ENCODE measurements at regions not wholly inside any gene's neighbourhood (a gene's known extent, or its start where the extent isn't known, plus 50 kb on each side); places are given as distances from the start of the nearest gene placed in this dataset.
A peak's percentile ranks its signal among the peaks of the same experiment; 100 is the strongest.
"Not testable (repeated sequence)": the region's sequence is repeated elsewhere in the genome, so short reads cannot be mapped to it uniquely, and the experiment has no call there.

DNA sequence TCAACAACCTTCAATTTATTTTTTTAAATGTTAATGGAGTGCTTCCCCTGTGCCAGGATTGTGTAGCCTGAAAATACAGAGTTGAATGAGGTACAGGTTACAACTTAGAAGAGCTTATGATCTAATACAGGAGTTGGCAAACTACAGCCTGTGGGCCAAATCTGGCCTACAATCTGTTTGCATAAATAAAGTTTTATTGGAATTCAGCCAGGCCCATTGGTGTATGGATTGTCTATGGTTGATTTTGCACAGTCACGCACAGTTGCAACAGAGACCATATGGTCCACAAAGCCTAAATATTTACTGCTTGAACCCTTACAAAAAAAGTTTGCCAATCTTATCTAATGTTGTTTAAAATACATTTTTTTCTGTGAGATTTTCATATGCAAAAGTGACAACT lies 177.3 kb upstream of the CCN2 start:
- no peak overlapping the region for H3K27ac ChIP-seq
- H3K4me3 ChIP-seq, result no peak overlapping the region
- no peaks in the 10 kb centered on the region for H3K27me3 ChIP-seq (replicated peaks)
- DNase-seq (ENCODE audit: low read depth in 1 of 2, low spot score in 2 of 2), result no peak
- peaks cover 36% of the 10 kb centered on the region for H3K4me1 ChIP-seq (replicated peaks)
- H3K9me3 ChIP-seq (replicated peaks), result no peaks in the 10 kb centered on the region
- no peaks in the 10 kb centered on the region for H3K36me3 ChIP-seq

- DNase-seq (ENCODE audit: low read depth in 1 of 2, low spot score in 2 of 2), result no peak
- H3K27ac ChIP-seq, result no peak overlapping the region
- no peaks in the 10 kb centered on the region for H3K9me3 ChIP-seq (replicated peaks)
- no peaks in the 10 kb centered on the region for H3K36me3 ChIP-seq
- H3K4me1 ChIP-seq (replicated peaks), result peaks cover 35% of the 10 kb centered on the region
- no peak overlapping the region for H3K4me3 ChIP-seq
- H3K27me3 ChIP-seq (replicated peaks), result no peaks in the 10 kb centered on the region
Observed at GRCh38 chr6:132126150-132126549, 175.0 kb upstream of the CCN2 start.

GRCh38 chr6:132122871-132123270 lies 171.7 kb upstream of the CCN2 start:
- peak; percentile 89 to 94 for DNase-seq (ENCODE audit: low read depth in 1 of 2, low spot score in 2 of 2)
- no peaks in the 10 kb centered on the region for H3K9me3 ChIP-seq (replicated peaks)

GRCh38 chr6:132122176-132122575 lies 171.0 kb upstream of the CCN2 start:
- Histone ChIP-seq H3K36me3 (no peaks in the 10 kb centered on the region), H3K4me1 (replicated peaks) (peaks cover 26% of the 10 kb centered on the region), H3K9me3 (replicated peaks) (no peaks in the 10 kb centered on the region), H3K4me3 (no peak overlapping the region), H3K27me3 (replicated peaks) (no peaks in the 10 kb centered on the region), H3K27ac (peak overlapping the region; percentile 59)
- no peak for DNase-seq (ENCODE audit: low read depth in 1 of 2, low spot score in 2 of 2)

More at GRCh38 chr6:132122871-132123270, 171.7 kb upstream of the CCN2 start:
- peak overlapping the region; percentile 59 for H3K27ac ChIP-seq
- H3K4me1 ChIP-seq (replicated peaks), result peaks cover 26% of the 10 kb centered on the region
- no peaks in the 10 kb centered on the region for H3K36me3 ChIP-seq
- H3K4me3 ChIP-seq, result no peak overlapping the region
- no peaks in the 10 kb centered on the region for H3K27me3 ChIP-seq (replicated peaks)

DNA sequence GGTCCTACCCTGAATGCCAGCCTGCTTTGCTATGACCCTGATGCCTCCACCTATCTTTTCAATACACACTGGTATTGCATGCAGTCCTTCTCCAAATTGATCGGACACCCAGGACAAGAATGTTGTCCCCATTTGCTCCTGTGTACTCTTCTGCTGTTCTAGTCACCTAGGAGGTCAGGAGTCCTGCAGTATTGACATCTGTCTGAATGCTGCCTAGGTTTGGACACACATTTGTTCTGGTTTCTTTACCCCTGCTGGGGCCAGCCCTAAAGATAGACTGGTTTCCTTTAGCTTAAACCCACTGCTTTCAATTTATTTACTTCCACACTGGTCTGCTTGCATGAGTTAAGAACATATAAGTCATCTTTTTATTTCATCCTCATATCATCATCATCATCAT lies 167.0 kb upstream of the CCN2 start:
- Histone ChIP-seq H3K27me3 (replicated peaks) (no peaks in the 10 kb centered on the region), H3K4me3 (no peak overlapping the region), H3K36me3 (no peaks in the 10 kb centered on the region), H3K9me3 (replicated peaks) (no peaks in the 10 kb centered on the region), H3K4me1 (replicated peaks) (peaks cover 43% of the 10 kb centered on the region), H3K27ac (no peak overlapping the region)
- no peak for DNase-seq (ENCODE audit: low read depth in 1 of 2, low spot score in 2 of 2)

- DNase-seq (ENCODE audit: low read depth in 1 of 2, low spot score in 2 of 2), result peak in 1 of 2 experiments; percentile 59
- Histone ChIP-seq H3K4me3 (peak overlapping the region; percentile 26), H3K27ac (peak overlapping the region; percentile 61)
Observed at GRCh38 chr6:132115714-132116366, 164.7 kb upstream of the CCN2 start.

GRCh38 chr6:132114201-132114825 lies 163.1 kb upstream of the CCN2 start:
- peaks cover 3% of the 10 kb centered on the region; the same call in 1 of the 2 replicates for H3K9me3 ChIP-seq (replicated peaks)
- peak overlapping the region; percentile 61 for H3K27ac ChIP-seq
- H3K4me3 ChIP-seq, result no peak overlapping the region
- H3K27me3 ChIP-seq (replicated peaks), result no peaks in the 10 kb centered on the region
- H3K4me1 ChIP-seq (replicated peaks), result peaks cover 25% of the 10 kb centered on the region
- DNase-seq (ENCODE audit: low read depth in 1 of 2, low spot score in 2 of 2), result peak in 1 of 2 experiments; percentile 52
- H3K36me3 ChIP-seq, result no peaks in the 10 kb centered on the region

More at GRCh38 chr6:132115714-132116366, 164.7 kb upstream of the CCN2 start:
- Histone ChIP-seq H3K4me1 (replicated peaks) (peaks cover 25% of the 10 kb centered on the region), H3K36me3 (no peaks in the 10 kb centered on the region), H3K9me3 (replicated peaks) (no peaks in the 10 kb centered on the region), H3K27me3 (replicated peaks) (no peaks in the 10 kb centered on the region)

GRCh38 chr6:132109752-132110151 lies 158.6 kb upstream of the CCN2 start:
- not testable (repeated sequence) for H3K27me3 ChIP-seq (replicated peaks); H3K4me3 ChIP-seq; H3K36me3 ChIP-seq; H3K27ac ChIP-seq; H3K4me1 ChIP-seq (replicated peaks)
- peaks cover 14% of the 10 kb centered on the region for H3K9me3 ChIP-seq (replicated peaks)
- DNase-seq (ENCODE audit: low read depth in 1 of 2, low spot score in 2 of 2), result peak in 1 of 2 experiments; percentile 33

- no peak overlapping the region for H3K4me3 ChIP-seq
- DNase-seq (ENCODE audit: low read depth in 1 of 2, low spot score in 2 of 2), result no peak
- no peaks in the 10 kb centered on the region for H3K4me1 ChIP-seq (replicated peaks)
- H3K27me3 ChIP-seq (replicated peaks), result no peaks in the 10 kb centered on the region
- no peaks in the 10 kb centered on the region for H3K36me3 ChIP-seq
- no peak overlapping the region for H3K27ac ChIP-seq
- H3K9me3 ChIP-seq (replicated peaks), result peaks cover 14% of the 10 kb centered on the region
Observed at GRCh38 chr6:132107896-132108295, 156.7 kb upstream of the CCN2 start.

DNA sequence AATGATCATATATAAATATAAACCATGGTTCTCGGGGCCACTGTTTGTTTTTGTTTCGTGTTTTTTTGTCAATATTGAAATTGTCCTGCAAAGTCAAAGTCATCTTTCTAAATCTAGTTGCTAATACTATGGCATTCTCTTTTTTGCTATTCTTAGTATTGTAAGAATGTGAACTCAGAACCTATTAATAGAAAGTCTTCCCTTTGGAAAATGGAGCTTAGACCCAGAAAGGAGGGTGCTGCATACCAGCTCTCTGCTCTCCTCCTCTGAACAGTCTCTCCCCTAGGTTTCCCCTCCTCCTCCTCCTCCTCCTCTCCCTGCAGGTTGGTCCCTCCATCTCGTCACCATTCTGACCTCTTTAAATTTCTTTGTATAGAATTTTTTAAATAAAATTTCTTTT lies 150.4 kb upstream of the CCN2 start:
- no peak overlapping the region for H3K27ac ChIP-seq
- no peaks in the 10 kb centered on the region for H3K36me3 ChIP-seq
- H3K27me3 ChIP-seq (replicated peaks), result no peaks in the 10 kb centered on the region
- no peaks in the 10 kb centered on the region for H3K4me1 ChIP-seq (replicated peaks)
- no peak for DNase-seq (ENCODE audit: low read depth in 1 of 2, low spot score in 2 of 2)
- no peaks in the 10 kb centered on the region for H3K9me3 ChIP-seq (replicated peaks)
- H3K4me3 ChIP-seq, result no peak overlapping the region

- no peak overlapping the region for H3K4me3 ChIP-seq
- no peaks in the 10 kb centered on the region for H3K36me3 ChIP-seq
- no peak for DNase-seq (ENCODE audit: low read depth in 1 of 2, low spot score in 2 of 2)
- no peak overlapping the region for H3K27ac ChIP-seq
- no peaks in the 10 kb centered on the region for H3K9me3 ChIP-seq (replicated peaks)
- no peaks in the 10 kb centered on the region for H3K4me1 ChIP-seq (replicated peaks)
- H3K27me3 ChIP-seq (replicated peaks), result no peaks in the 10 kb centered on the region
Observed at GRCh38 chr6:132100388-132100990, 149.3 kb upstream of the CCN2 start.

DNA sequence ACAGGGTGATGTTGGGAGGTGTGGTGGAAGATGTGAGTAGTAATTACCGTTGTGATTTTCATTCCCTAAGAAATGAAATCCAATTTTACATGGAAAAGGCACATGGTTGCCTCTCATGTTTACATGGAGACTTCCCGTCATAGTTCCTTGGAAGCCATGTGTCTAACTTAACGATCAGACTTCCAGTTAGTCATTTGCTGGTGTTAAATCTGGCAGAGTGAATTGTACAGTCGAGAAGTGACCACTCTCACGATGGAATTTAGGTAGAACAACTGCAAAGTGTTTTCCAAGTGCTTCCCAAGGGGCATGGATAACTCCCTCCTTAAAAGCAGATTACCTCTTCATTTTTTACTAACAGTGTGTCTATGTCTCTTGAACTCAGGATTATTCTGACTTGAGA lies 145.8 kb upstream of the CCN2 start:
- Histone ChIP-seq H3K4me3 (no peak overlapping the region), H3K27me3 (replicated peaks) (no peaks in the 10 kb centered on the region), H3K36me3 (no peaks in the 10 kb centered on the region), H3K27ac (no peak overlapping the region), H3K4me1 (replicated peaks) (no peaks in the 10 kb centered on the region), H3K9me3 (replicated peaks) (0 out of 2 replicates have a peak, but pooled peaks cover 2% of the 10 kb centered on the region)
- DNase-seq (ENCODE audit: low read depth in 1 of 2, low spot score in 2 of 2), result no peak

- Histone ChIP-seq H3K36me3 (no peaks in the 10 kb centered on the region), H3K4me3 (no peak overlapping the region), H3K9me3 (replicated peaks) (0 out of 2 replicates have a peak, but pooled peaks cover 2% of the 10 kb centered on the region), H3K4me1 (replicated peaks) (no peaks in the 10 kb centered on the region), H3K27ac (no peak overlapping the region), H3K27me3 (replicated peaks) (no peaks in the 10 kb centered on the region)
- DNase-seq (ENCODE audit: low read depth in 1 of 2, low spot score in 2 of 2), result no peak
Observed at GRCh38 chr6:132096245-132096644, 145.1 kb upstream of the CCN2 start.

- H3K27me3 ChIP-seq (replicated peaks), result no peaks in the 10 kb centered on the region
- H3K4me3 ChIP-seq, result no peak overlapping the region
- DNase-seq (ENCODE audit: low read depth in 1 of 2, low spot score in 2 of 2), result no peak
- no peak overlapping the region for H3K27ac ChIP-seq
- no peaks in the 10 kb centered on the region for H3K9me3 ChIP-seq (replicated peaks)
- peaks cover 37% of the 10 kb centered on the region for H3K4me1 ChIP-seq (replicated peaks)
- no peaks in the 10 kb centered on the region for H3K36me3 ChIP-seq
Observed at GRCh38 chr6:132089173-132089572, 138.0 kb upstream of the CCN2 start.

Data from SJSA1 (cell line).